ENCODE measurements at regions not wholly inside any gene's neighbourhood (a gene's known extent, or its start where the extent isn't known, plus 50 kb on each side); places are given as distances from the start of the nearest gene placed in this dataset.
"Not testable (repeated sequence)": the region's sequence is repeated elsewhere in the genome, so short reads cannot be mapped to it uniquely, and the experiment has no call there.

DNA sequence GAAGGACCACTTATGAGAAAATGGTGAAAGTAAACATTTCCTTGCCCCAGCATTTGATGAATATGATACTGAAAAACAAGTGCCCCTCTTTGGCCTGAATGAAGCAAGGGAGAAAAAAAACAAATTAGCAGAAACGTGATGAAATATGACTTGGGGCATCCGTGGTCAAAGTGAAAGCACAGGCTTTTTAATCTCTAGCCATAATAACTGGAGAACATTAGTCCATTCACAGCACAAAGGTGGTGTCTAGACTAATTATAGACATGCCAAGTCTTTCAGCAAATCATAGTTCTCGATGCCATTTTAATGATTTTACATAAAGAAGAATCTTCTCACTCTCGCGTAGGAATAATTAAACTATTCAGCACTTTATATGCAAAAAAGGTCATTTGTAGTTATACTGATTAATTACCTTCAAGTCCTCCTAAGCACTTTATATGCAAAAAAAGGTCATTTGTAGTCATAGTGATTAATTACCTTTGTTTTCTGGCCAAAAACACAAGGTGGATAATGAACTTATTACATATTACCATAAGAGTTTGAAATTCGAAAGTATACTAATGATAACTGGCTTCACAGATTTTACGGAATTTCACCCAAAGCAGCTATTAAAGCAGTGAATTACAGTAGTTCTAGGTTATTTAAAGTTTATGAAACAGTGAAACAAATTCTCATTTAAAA is 121.6 kb downstream of the ZNF22 start:
- DNase-seq: not testable (repeated sequence)

- DNase-seq: no peak
Observed at GRCh38 chr10:45135443-45136198, 134.9 kb downstream of the ZNF22 start.

DNA sequence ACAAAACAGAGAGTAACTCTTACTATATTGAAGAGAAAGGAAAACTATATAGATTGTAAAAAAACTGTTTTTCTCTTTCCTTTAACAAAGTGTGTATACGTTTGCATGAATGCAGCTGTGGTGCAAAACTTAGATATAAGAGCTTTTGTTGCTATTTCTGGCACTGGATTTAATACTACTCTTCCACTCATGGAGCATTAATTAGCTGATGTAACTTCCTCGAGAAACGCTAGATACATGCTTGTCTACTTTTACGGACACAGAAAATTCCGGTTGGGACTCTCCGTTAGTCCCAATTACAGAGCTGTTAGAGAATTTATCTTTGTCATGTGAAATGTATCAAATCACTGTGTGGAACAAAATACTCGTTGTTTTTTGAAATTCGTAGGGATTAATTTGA is 135.5 kb downstream of the ZNF22 start:
- no peak for DNase-seq

GRCh38 chr10:45144326-45145070 is 143.8 kb downstream of the ZNF22 start:
- no peak for DNase-seq

- not testable (repeated sequence) for DNase-seq
Observed at GRCh38 chr10:45145143-45145542, 144.4 kb downstream of the ZNF22 start.

GRCh38 chr10:45147000-45147399 is 146.3 kb downstream of the ZNF22 start:
- no peak for DNase-seq

GRCh38 chr10:45150997-45151396 is 150.3 kb downstream of the ZNF22 start:
- DNase-seq: no peak

GRCh38 chr10:45151467-45152214 is 150.9 kb downstream of the ZNF22 start:
- DNase-seq: no peak

- no peak for DNase-seq
Observed at GRCh38 chr10:45152726-45153125, 152.0 kb downstream of the ZNF22 start.

- DNase-seq: no peak
Observed at GRCh38 chr10:45154502-45154901, 153.8 kb downstream of the ZNF22 start.

DNA sequence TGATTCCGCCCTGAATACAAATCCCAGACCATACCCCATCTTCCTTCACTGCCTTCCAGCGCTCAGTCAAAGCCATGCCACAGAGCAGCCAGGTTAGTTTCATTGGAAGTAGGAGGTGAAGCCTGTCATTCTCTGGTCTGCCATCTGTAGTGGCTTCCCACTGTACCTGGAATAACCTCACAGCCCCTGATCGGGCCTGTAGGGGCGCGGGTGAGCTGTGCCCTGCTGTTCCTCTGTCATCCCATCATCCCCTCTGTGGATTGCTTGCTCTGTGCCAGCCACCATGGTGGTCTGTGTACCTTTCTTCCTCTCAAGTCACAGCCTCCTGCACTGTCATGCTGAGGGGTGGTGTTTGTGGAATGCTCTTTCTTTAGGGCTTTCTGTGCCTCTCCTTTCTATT is 155.1 kb downstream of the ZNF22 start:
- DNase-seq: no peak

DNA sequence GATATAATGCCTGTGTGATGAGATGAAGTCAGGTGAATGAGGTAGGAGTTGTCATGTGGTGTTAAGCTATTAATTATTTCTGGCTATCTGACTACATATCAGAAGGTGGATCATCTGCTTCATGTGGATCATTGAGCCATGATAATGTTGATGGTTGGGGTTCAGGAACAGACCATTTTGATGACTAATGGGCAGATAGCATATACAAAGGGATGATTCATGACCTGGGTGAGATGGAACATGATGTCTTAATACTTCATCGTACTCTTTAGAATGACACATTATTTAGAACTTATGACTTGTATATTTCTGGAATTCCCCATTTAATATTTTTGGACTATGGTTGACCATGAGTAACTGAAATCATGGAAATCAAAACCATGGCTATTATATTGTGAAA is 155.1 kb downstream of the OR13A1 start:
- no peak for DNase-seq

- no peak for DNase-seq
Observed at GRCh38 chr10:45163315-45163975, 152.0 kb downstream of the OR13A1 start.

DNA sequence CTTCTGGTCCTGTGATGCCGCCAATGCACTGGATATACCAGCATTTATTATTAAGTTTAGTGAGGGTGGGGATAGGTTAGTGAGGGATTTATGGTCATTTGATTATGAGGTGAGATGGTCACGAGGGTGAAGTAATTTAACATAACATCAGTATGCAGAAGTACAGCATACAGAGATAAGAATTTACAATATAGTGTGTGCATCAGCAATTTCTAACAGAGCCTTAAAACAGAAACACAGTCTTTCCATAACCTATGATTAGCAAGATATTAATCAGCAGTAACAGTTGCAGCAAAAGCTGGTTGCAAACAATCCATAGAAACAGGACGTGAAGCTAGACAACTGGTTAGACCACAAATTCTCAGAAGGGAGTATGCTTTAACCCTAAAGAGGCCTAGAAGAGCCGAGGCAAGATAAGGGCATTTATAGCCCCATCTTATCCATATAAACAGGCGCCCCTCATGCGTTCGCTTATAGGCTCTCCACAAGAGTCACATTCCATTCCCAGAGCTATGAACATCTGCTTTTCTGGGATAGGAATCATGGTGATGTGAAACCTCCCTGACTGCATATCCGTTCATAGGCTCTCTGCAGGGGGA is 139.8 kb downstream of the OR13A1 start:
- DNase-seq: not testable (repeated sequence)

GRCh38 chr10:45179691-45180090 is 135.7 kb downstream of the OR13A1 start:
- DNase-seq: no peak

DNA sequence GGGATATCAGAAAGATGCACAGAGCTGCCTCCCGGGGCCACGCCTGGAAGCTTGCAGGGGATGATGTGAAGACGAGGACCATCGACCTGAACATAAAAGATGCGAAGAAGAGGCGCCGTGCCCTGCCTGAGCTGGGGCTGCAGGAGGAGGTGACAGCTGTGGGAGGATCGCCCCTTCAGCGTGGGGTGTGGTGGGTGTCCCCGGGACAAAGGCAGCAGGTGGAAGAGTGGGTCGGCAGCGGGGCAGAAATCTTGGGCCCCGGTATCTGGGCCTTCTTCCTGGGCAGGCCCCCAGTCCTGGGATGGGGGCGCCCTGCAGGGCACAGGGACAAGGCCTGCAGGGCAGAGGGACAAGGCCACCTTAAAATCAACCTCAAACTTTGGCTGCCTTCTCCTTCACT is 134.9 kb downstream of the OR13A1 start:
- DNase-seq: no peak

GRCh38 chr10:45180946-45181875 is 134.2 kb downstream of the OR13A1 start:
- DNase-seq: no peak

DNA sequence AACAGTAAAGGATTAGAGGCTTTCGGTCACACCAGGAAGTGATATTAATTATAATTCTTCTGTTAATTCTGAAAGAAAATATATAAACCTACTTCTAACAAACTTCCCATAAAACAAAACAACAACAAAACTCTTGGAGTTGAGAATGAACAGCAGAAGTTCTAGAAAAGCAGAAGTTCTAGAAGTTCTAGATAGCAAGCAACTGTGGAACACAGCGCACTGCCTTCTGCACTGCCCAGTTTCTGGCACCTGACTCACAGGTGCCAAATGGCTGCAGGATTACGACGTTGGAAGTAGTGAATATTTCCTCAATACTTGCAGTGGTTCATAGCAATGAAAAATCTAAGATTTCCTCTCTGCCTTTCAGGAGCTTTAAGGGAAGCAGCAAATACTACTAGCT is 132.2 kb downstream of the OR13A1 start:
- DNase-seq: no peak

GRCh38 chr10:45197816-45198485 is 117.5 kb downstream of the OR13A1 start:
- DNase-seq: no peak

GRCh38 chr10:45198486-45199204 is 116.8 kb downstream of the OR13A1 start:
- DNase-seq: no peak

All from NCI-H1105 (cell line).